ENCODE measurements at regions not wholly inside any gene's neighbourhood (a gene's known extent, or its start where the extent isn't known, plus 50 kb on each side); places are given as distances from the start of the nearest gene placed in this dataset.
A peak's percentile ranks its signal among the peaks of the same experiment; 100 is the strongest.

DNA sequence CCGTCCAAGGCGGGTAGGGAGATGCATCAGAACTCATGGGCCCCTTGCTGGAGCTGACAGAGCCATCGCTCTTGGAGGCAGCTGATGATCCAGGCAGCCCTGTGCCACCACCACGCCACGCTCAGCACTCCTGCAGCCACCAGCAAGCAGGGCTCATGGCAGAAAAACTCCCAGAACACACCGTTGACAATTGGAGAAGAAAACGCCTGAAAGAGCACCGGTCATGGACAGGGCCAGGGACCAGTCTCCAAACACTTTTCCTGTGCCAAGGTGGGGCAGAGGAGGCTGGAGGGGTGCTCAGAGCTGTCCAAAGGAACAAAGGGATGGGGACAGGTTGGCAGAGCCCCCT lies 132.2 kb downstream of the FOXL1 start:
- Histone ChIP-seq H3K27me3 (peaks cover 9% of the 10 kb centered on the region), H3K27ac (no peak overlapping the region), H3K9me3 (no peaks in the 10 kb centered on the region), H3K4me3 (no peak overlapping the region), H3K36me3 (no peaks in the 10 kb centered on the region), H3K4me1 (no peaks in the 10 kb centered on the region)
- DNase-seq, result no peak
- intact Hi-C loops (cut with DNase I), result no loop called here
- no peak for ATAC-seq
- no peak for TF ChIP-seq CTCF (IDR thresholded peaks at IDR 0.05)

DNA sequence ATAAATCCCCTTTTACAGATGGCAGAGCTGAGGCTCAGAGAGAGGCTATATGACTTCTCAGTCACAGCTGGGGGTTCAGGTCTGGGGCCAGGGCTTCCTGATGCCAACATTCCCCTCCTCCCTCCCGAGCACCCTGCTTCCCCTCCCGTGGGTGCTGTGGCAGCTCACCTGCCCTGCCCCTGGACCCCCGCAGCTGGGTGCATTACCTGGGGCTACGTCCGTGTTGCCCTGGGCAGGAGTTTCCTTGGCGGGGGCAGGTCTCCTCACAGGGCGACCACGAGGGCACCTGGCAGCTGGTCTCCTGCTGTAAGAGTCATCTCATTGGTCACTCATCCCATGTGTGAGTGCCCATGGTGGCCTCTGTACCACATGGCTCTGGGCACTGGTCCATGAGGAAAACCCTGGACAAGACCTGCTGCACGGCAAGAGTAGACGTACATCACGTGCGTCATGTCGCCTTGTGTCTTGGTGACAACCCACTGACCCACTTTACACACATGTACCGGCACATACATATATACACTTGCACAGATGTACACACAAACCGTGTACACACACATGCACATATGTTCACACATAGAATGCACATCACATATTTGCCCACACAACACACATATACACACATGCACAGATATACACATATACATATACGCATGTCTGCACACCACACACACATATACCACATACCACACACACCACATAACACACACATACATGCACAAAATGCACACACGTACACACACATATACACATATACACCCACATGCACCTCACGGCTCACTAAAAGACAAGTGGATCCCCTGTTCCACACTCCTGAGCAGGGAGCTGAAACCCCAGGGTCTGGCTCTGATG lies 134.0 kb downstream of the FOXL1 start:
- peak; percentile 45 for DNase-seq
- Histone ChIP-seq H3K9me3 (no peaks in the 10 kb centered on the region), H3K36me3 (no peaks in the 10 kb centered on the region), H3K27ac (no peak overlapping the region), H3K27me3 (peaks cover 23% of the 10 kb centered on the region), H3K4me1 (no peaks in the 10 kb centered on the region), H3K4me3 (no peak overlapping the region)
- TF ChIP-seq CTCF (IDR thresholded peaks at IDR 0.05), result no peak
- intact Hi-C loops (cut with DNase I), result no loop called here
- ATAC-seq, result no peak

DNA sequence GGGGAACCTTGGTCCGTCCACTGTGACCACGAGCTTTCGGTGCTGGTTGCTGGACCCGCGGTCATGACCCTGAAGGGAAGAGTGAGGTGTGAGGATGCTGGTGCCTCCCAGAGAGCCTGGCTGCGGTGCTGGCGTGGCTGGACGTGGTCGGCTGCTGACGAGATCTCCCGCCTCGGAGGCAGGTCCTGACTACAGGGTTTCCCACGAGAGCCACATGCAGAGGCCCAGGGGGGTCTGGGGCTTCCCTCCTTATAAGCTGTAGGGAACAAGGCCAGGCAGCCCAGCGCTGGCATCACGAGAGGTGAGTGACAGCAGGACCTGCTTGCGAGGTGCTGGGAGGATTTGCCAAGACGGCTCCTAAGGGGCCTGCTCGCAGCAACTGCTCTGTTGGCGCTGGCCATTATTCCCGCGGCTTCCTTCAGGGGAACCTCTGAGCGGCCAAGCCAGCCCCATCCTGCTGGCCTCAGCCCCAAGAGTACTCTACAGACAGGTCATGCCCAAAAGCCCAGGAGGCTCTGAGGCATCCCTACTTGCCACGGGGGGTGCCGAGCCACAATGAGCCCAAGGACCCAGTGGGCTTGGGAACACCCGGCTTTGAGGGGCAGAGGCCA lies 134.8 kb downstream of the FOXL1 start:
- no peak overlapping the region for H3K27ac ChIP-seq
- no peaks in the 10 kb centered on the region for H3K4me1 ChIP-seq
- intact Hi-C loops (cut with DNase I), result no loop called here
- H3K36me3 ChIP-seq, result no peaks in the 10 kb centered on the region
- DNase-seq (peak; percentile 64), ATAC-seq (no peak)
- TF ChIP-seq CTCF (IDR thresholded peaks at IDR 0.05), result no peak
- H3K27me3 ChIP-seq, result peaks cover 29% of the 10 kb centered on the region
- no peaks in the 10 kb centered on the region for H3K9me3 ChIP-seq
- no peak overlapping the region for H3K4me3 ChIP-seq

DNA sequence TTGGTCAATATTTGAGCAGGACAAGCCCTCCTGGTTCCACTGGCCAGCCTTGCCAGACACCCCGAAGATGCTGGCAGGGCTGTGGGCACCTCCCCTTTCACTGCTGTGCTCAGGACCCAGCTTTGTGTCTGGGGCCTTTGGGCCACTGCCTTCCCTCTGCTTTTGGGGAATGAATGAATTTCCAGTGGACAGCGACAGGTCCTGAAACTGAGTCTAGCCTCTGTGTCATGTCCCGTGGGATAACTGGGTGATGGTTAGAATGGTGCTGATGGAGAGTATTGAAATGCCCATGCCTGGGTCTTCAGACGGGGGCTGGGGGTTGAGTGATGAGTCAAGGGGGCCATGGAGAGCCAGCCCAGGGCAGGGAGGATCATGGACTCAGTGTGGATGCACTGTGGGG lies 135.8 kb downstream of the FOXL1 start:
- DNase-seq, result no peak
- TF ChIP-seq CTCF (IDR thresholded peaks at IDR 0.05), result no peak
- H3K4me1 ChIP-seq, result no peaks in the 10 kb centered on the region
- peaks cover 29% of the 10 kb centered on the region for H3K27me3 ChIP-seq
- no peak for ATAC-seq
- no peak overlapping the region for H3K4me3 ChIP-seq
- intact Hi-C loops (cut with DNase I), result no loop called here
- H3K27ac ChIP-seq, result no peak overlapping the region
- H3K36me3 ChIP-seq, result no peaks in the 10 kb centered on the region
- H3K9me3 ChIP-seq, result no peaks in the 10 kb centered on the region

- no peaks in the 10 kb centered on the region for H3K4me1 ChIP-seq
- H3K4me3 ChIP-seq, result no peak overlapping the region
- intact Hi-C loops (cut with DNase I), result no loop called here
- no peak overlapping the region for H3K27ac ChIP-seq
- TF ChIP-seq CTCF (IDR thresholded peaks at IDR 0.05), result no peak
- ATAC-seq, result no peak
- H3K9me3 ChIP-seq, result no peaks in the 10 kb centered on the region
- H3K27me3 ChIP-seq, result peaks cover 37% of the 10 kb centered on the region
- H3K36me3 ChIP-seq, result no peaks in the 10 kb centered on the region
- DNase-seq, result no peak
These were observed 138.3 kb downstream of the FOXL1 start for GRCh38 chr16:86716649-86717048.

All from upper lobe of right lung (tissue), 1 donor.